Breast epithelium (tissue), 4 donors: ENCODE measurements at regions not wholly inside any gene's neighbourhood (a gene's known extent, or its start where the extent isn't known, plus 50 kb on each side); places are given as distances from the start of the nearest gene placed in this dataset.
"Not testable (repeated sequence)": the region's sequence is repeated elsewhere in the genome, so short reads cannot be mapped to it uniquely, and the experiment has no call there.

Source experiments
- DNase-seq, 2 donors: peaks; one replicate each; pipeline ENCODE4 v3.0.0-alpha.2; 2019; ENCODE audit warnings: low spot score in 2 of 2
- H3K27ac ChIP-seq, 2 donors: fragments of 200-600 bp; sonication (generic) in 1 of 2; one replicate each; pipeline ENCODE4 v1.5.1; 2016 to 2019; ENCODE audit warnings: mild to moderate bottlenecking in 1 of 2
- H3K27me3 ChIP-seq, 2 donors: fragments of 200-600 bp; sonication (generic) in 1 of 2; one replicate each; pipeline versions ENCODE4 v1.5.1 to v1.6.0; 2017 to 2019; ENCODE audit warnings: control low read depth in 1 of 2, mild to moderate bottlenecking in 1 of 2
- H3K36me3 ChIP-seq: fragments of 200-600 bp; one replicate; pipeline ENCODE4 v1.5.1; 2019
- H3K4me1 ChIP-seq, 2 donors: fragments of 200-600 bp; sonication (generic); one replicate each; pipeline ENCODE4 v1.5.1; 2016 to 2019; ENCODE audit warnings: control low read depth in 1 of 2
- H3K4me3 ChIP-seq, 3 donors: fragments of 200-600 bp; sonication (generic); 1 replicate in 2 of 3; 2 replicates in 1 of 3; pipeline ENCODE4 v1.5.1; 2016 to 2019; ENCODE audit warnings: mild to moderate bottlenecking in 3 of 3, moderate library complexity in 2 of 3
- H3K9me3 ChIP-seq, 2 donors: fragments of 200-600 bp; sonication (generic) in 1 of 2; one replicate each; pipeline ENCODE4 v1.5.1; 2016 to 2019; ENCODE audit warnings: control low read depth in 1 of 2
- CTCF ChIP-seq, 3 donors: fragments of 450-650 bp; IDR thresholded peaks; one replicate each; pipeline ENCODE4 v1.5.1; 2016 to 2017; ENCODE audit warnings: antibody characterized with exemption in 3 of 3, mild to moderate bottlenecking in 3 of 3, moderate library complexity in 3 of 3
- POLR2A ChIP-seq: fragments of 450-650 bp; IDR thresholded peaks from one replicate; pipeline ENCODE4 v1.6.1; 2016; ENCODE audit warnings: antibody characterized with exemption, mild to moderate bottlenecking, moderate library complexity
- POLR2AphosphoS5 ChIP-seq, 3 donors: sonication (generic); formaldehyde crosslinking; IDR thresholded peaks; one replicate each; pipeline ENCODE4 v1.6.1; 2017; ENCODE audit warnings: antibody characterized with exemption in 3 of 3
- intact Hi-C: fragments of 100-400 bp; cut with DNase I; formaldehyde crosslinking; loops from one replicate; pipeline ENCODE4 v1.15.1; 2023; ENCODE audit warnings: low total_unique reads

GRCh38 chrX:155745792-155746191 lies 133.0 kb upstream of the TMLHE start:
- Histone ChIP-seq H3K4me1 (no peaks in the 10 kb centered on the region), H3K27ac (no peak overlapping the region), H3K27me3 (peaks cover 0 to 3% of the 10 kb centered on the region in 2 donors), H3K9me3 (peaks cover 0 to 7% of the 10 kb centered on the region in 2 donors), H3K4me3 (no peak overlapping the region), H3K36me3 (no peaks in the 10 kb centered on the region)
- DNase-seq: no peak
- intact Hi-C loops: no loop called here
- TF ChIP-seq POLR2A (no peak), POLR2AphosphoS5 (IDR thresholded peaks at IDR 0.05) (no peak), CTCF (IDR thresholded peaks at IDR 0.05) (no peak)

- H3K9me3 ChIP-seq: peaks cover 0 to 7% of the 10 kb centered on the region in 2 donors
- peak overlapping the region in 2 of 3 donors; percentile 2 to 15 for H3K4me3 ChIP-seq
- peaks cover 0 to 3% of the 10 kb centered on the region in 2 donors for H3K27me3 ChIP-seq
- H3K27ac ChIP-seq: no peak overlapping the region
- H3K36me3 ChIP-seq: no peaks in the 10 kb centered on the region
- no peaks in the 10 kb centered on the region for H3K4me1 ChIP-seq
- intact Hi-C loops: no loop called here
- no peak for TF ChIP-seq POLR2AphosphoS5 (IDR thresholded peaks at IDR 0.05)
- no peak for TF ChIP-seq POLR2A
- TF ChIP-seq CTCF (IDR thresholded peaks at IDR 0.05): no peak
- DNase-seq: no peak
Observed at GRCh38 chrX:155744534-155744933, 131.8 kb upstream of the TMLHE start.

GRCh38 chrX:155728335-155728734 lies 115.6 kb upstream of the TMLHE start:
- intact Hi-C loops, H3K27ac ChIP-seq, H3K27me3 ChIP-seq, DNase-seq, H3K9me3 ChIP-seq, H3K36me3 ChIP-seq, H3K4me1 ChIP-seq, H3K4me3 ChIP-seq: not testable (repeated sequence)

- intact Hi-C loops: no loop called here
- Histone ChIP-seq H3K27ac (no peak overlapping the region), H3K4me3 (no peak overlapping the region), H3K4me1 (no peaks in the 10 kb centered on the region), H3K9me3 (peaks cover 0 to 5% of the 10 kb centered on the region in 2 donors), H3K27me3 (no peaks in the 10 kb centered on the region), H3K36me3 (no peaks in the 10 kb centered on the region)
- DNase-seq: no peak
- TF ChIP-seq POLR2A (no peak), CTCF (IDR thresholded peaks at IDR 0.05) (no peak), POLR2AphosphoS5 (IDR thresholded peaks at IDR 0.05) (no peak)
Observed at GRCh38 chrX:155718972-155719586, 106.3 kb upstream of the TMLHE start.

- TF ChIP-seq POLR2AphosphoS5 (IDR thresholded peaks at IDR 0.05) (no peak), POLR2A (no peak), CTCF (IDR thresholded peaks at IDR 0.05) (no peak)
- Histone ChIP-seq H3K36me3 (no peaks in the 10 kb centered on the region), H3K27ac (no peak overlapping the region), H3K27me3 (no peaks in the 10 kb centered on the region), H3K9me3 (peaks cover 4 to 5% of the 10 kb centered on the region in 2 donors), H3K4me3 (no peak overlapping the region), H3K4me1 (no peaks in the 10 kb centered on the region)
- intact Hi-C loops: no loop called here
- no peak for DNase-seq
Observed at GRCh38 chrX:155715141-155715540, 102.4 kb upstream of the TMLHE start.

GRCh38 chrX:155695419-155695818 lies 82.7 kb upstream of the TMLHE start:
- Histone ChIP-seq H3K27me3 (no peaks in the 10 kb centered on the region), H3K36me3 (no peaks in the 10 kb centered on the region), H3K27ac (no peak overlapping the region), H3K9me3 (peaks cover 0 to 3% of the 10 kb centered on the region in 2 donors), H3K4me1 (no peaks in the 10 kb centered on the region), H3K4me3 (no peak overlapping the region)
- DNase-seq: no peak
- TF ChIP-seq POLR2AphosphoS5 (IDR thresholded peaks at IDR 0.05): no peak
- no peak for TF ChIP-seq CTCF (IDR thresholded peaks at IDR 0.05)
- no peak for TF ChIP-seq POLR2A
- intact Hi-C loops: no loop called here
